ENCODE measurements at regions not wholly inside any gene's neighbourhood (a gene's known extent, or its start where the extent isn't known, plus 50 kb on each side); places are given as distances from the start of the nearest gene placed in this dataset.

DNA sequence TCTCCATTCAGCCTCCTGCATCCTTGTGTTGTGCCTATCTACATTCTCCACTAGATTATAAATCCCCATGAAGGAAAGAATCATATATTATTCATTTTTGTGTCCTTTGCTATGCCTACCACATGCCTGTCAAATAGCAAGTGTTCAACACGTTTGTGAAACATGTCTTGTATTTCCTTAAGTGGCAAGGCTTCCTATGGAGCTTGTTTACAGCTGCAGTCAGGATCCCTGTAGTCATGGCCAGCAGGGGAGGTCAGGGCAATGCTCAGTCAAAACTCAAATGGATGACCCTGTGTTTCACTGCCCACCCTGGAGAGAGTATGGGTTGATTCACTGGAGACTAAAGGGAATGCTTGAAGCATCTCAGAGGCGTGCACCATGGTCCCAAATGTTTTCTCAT lies 191.7 kb upstream of the ATP11B start:
- H3K4me1 ChIP-seq (ENCODE audit: control insufficient read depth in 1 of 2, insufficient read depth in 2 of 2, low read length in 2 of 2): peaks cover 2 to 3% of the 10 kb centered on the region in 2 experiments
- no peaks in the 10 kb centered on the region for H3K27me3 ChIP-seq (ENCODE audit: insufficient read depth, low read length)
- H4K8ac ChIP-seq (ENCODE audit: low read depth, low read length): no peak overlapping the region
- no peak overlapping the region for H3K14ac ChIP-seq (ENCODE audit: low read length)
- H3K9ac ChIP-seq (ENCODE audit: low read length): no peak overlapping the region
- no peak overlapping the region for H3K4me3 ChIP-seq (ENCODE audit: low read depth, low read length)
- H3K36me3 ChIP-seq (ENCODE audit: control insufficient read depth in 1 of 2, insufficient read depth in 2 of 2, low read length in 2 of 2): no peaks in the 10 kb centered on the region
- no peak overlapping the region for H2BK5ac ChIP-seq (ENCODE audit: low read depth, low read length, poor library complexity)
- peak overlapping the region; percentile 13 for H2BK12ac ChIP-seq (ENCODE audit: low read length)
- no peaks in the 10 kb centered on the region for H3K79me2 ChIP-seq (ENCODE audit: control insufficient read depth, insufficient read depth, low read length, poor library complexity)
- no CpG with 5 or more reads among the region's 2 CpGs for WGBS (ENCODE audit: extremely low coverage, insufficient coverage, insufficient read length)
- H4K12ac ChIP-seq (ENCODE audit: low read depth, low read length): no peak overlapping the region
- no peak overlapping the region for H2BK120ac ChIP-seq (ENCODE audit: insufficient read depth, low read length, poor library complexity)
- H4K91ac ChIP-seq (ENCODE audit: low read depth, low read length): no peak overlapping the region
- no peaks in the 10 kb centered on the region for H3K79me1 ChIP-seq (ENCODE audit: low read length)
- H3K23ac ChIP-seq (ENCODE audit: low read length): no peak overlapping the region
- no peak overlapping the region for H3K27ac ChIP-seq (ENCODE audit: low read depth, low read length)
- H2AFZ ChIP-seq (ENCODE audit: insufficient read depth, low read length, poor library complexity): no peak overlapping the region
- H3K18ac ChIP-seq (ENCODE audit: low read length): no peak overlapping the region
- H3K9me3 ChIP-seq (ENCODE audit: insufficient read depth, low read depth, low read length): no peaks in the 10 kb centered on the region
- H2AK5ac ChIP-seq (ENCODE audit: low read length): no peak overlapping the region
- no peak overlapping the region for H3K4ac ChIP-seq (ENCODE audit: low read depth, low read length)
- DNase-seq: no peak
- H3K4me2 ChIP-seq (ENCODE audit: low read length): no peak overlapping the region

DNA sequence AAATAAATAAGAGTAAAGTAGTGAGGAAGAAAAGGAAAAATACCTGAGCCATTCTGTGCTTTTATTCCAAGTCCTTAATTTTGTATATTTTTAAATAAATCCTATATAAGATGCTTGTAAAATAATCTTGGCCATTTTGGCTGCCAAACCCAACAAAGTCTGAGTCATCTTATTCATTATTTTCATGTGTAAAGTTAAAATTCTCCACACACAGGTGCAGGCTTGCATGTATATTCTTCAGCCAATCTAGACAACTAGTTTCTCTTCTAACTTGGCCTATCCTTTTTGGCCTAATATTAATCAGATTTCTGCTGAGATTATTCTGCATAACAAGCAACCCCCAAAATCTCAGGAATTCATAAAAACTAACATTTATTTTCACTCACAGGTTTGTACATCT lies 189.8 kb upstream of the ATP11B start:
- Histone ChIP-seq H2BK5ac (ENCODE audit: low read depth, low read length, poor library complexity) (no peak overlapping the region), H2BK12ac (ENCODE audit: low read length) (no peak overlapping the region), H3K4me3 (ENCODE audit: low read depth, low read length) (no peak overlapping the region), H3K27me3 (ENCODE audit: insufficient read depth, low read length) (no peaks in the 10 kb centered on the region), H2AFZ (ENCODE audit: insufficient read depth, low read length, poor library complexity) (no peak overlapping the region), H3K79me1 (ENCODE audit: low read length) (no peaks in the 10 kb centered on the region), H3K9me3 (ENCODE audit: insufficient read depth, low read depth, low read length) (no peaks in the 10 kb centered on the region), H2BK120ac (ENCODE audit: insufficient read depth, low read length, poor library complexity) (no peak overlapping the region), H3K23ac (ENCODE audit: low read length) (no peak overlapping the region), H3K14ac (ENCODE audit: low read length) (no peak overlapping the region), H3K4ac (ENCODE audit: low read depth, low read length) (no peak overlapping the region), H4K8ac (ENCODE audit: low read depth, low read length) (no peak overlapping the region), H4K91ac (ENCODE audit: low read depth, low read length) (no peak overlapping the region), H3K4me1 (ENCODE audit: control insufficient read depth in 1 of 2, insufficient read depth in 2 of 2, low read length in 2 of 2) (no peaks in the 10 kb centered on the region), H2AK5ac (ENCODE audit: low read length) (no peak overlapping the region), H3K36me3 (ENCODE audit: control insufficient read depth in 1 of 2, insufficient read depth in 2 of 2, low read length in 2 of 2) (no peaks in the 10 kb centered on the region), H3K79me2 (ENCODE audit: control insufficient read depth, insufficient read depth, low read length, poor library complexity) (no peaks in the 10 kb centered on the region), H3K18ac (ENCODE audit: low read length) (no peak overlapping the region), H3K27ac (ENCODE audit: low read depth, low read length) (no peak overlapping the region), H3K4me2 (ENCODE audit: low read length) (no peak overlapping the region), H4K12ac (ENCODE audit: low read depth, low read length) (no peak overlapping the region), H3K9ac (ENCODE audit: low read length) (no peak overlapping the region)
- no peak for DNase-seq

DNA sequence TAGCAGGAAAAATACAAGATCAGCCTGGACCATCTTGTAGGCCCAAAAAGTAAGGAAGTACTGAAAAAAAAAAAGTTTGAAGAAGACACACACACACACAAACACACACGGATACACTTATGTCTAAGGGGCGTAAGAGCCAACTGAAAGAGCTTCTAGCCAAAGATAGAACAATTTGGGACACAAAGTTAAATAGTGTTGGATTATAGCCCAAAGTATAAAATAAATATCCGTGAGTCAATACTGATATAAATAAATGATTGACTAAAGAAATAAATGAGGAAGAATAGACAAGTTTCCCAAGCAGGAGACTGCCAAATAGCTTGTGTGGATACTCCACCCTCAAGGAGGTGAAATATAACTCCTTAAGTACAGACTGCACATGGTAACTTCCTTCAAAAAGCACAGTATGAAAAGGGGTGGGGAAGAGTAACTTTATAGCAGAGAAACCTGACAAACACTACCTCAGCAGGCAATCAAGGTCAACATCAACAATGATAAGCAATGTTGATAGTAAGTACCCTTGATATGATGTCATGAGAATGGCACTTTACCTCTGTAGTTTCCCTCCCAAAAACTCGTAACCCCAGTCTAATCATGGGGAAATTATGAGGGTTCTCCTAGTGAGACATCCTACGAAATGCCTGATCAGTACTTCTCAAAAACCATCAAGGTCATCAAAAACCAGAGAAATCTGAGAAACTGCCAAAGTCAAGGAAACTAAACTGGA lies 187.3 kb upstream of the ATP11B start:
- no peak overlapping the region for H3K4me2 ChIP-seq (ENCODE audit: low read length)
- H4K8ac ChIP-seq (ENCODE audit: low read depth, low read length): no peak overlapping the region
- no peak overlapping the region for H2BK120ac ChIP-seq (ENCODE audit: insufficient read depth, low read length, poor library complexity)
- no peak overlapping the region for H3K18ac ChIP-seq (ENCODE audit: low read length)
- H2AFZ ChIP-seq (ENCODE audit: insufficient read depth, low read length, poor library complexity): no peak overlapping the region
- H3K9me3 ChIP-seq (ENCODE audit: insufficient read depth, low read depth, low read length): no peaks in the 10 kb centered on the region
- no peak overlapping the region for H3K23ac ChIP-seq (ENCODE audit: low read length)
- no peak overlapping the region for H3K27ac ChIP-seq (ENCODE audit: low read depth, low read length)
- no peaks in the 10 kb centered on the region for H3K79me1 ChIP-seq (ENCODE audit: low read length)
- no peaks in the 10 kb centered on the region for H3K27me3 ChIP-seq (ENCODE audit: insufficient read depth, low read length)
- no peak overlapping the region for H3K4ac ChIP-seq (ENCODE audit: low read depth, low read length)
- H2BK5ac ChIP-seq (ENCODE audit: low read depth, low read length, poor library complexity): no peak overlapping the region
- no peak for DNase-seq
- WGBS (ENCODE audit: extremely low coverage, insufficient coverage, insufficient read length): no CpG with 5 or more reads among the region's 5 CpGs
- H4K91ac ChIP-seq (ENCODE audit: low read depth, low read length): no peak overlapping the region
- no peak overlapping the region for H3K14ac ChIP-seq (ENCODE audit: low read length)
- H4K12ac ChIP-seq (ENCODE audit: low read depth, low read length): no peak overlapping the region
- no peaks in the 10 kb centered on the region for H3K79me2 ChIP-seq (ENCODE audit: control insufficient read depth, insufficient read depth, low read length, poor library complexity)
- no peaks in the 10 kb centered on the region for H3K4me1 ChIP-seq (ENCODE audit: control insufficient read depth in 1 of 2, insufficient read depth in 2 of 2, low read length in 2 of 2)
- no peak overlapping the region for H3K4me3 ChIP-seq (ENCODE audit: low read depth, low read length)
- no peak overlapping the region for H2BK12ac ChIP-seq (ENCODE audit: low read length)
- H3K9ac ChIP-seq (ENCODE audit: low read length): no peak overlapping the region
- H2AK5ac ChIP-seq (ENCODE audit: low read length): no peak overlapping the region
- H3K36me3 ChIP-seq (ENCODE audit: control insufficient read depth in 1 of 2, insufficient read depth in 2 of 2, low read length in 2 of 2): no peaks in the 10 kb centered on the region

DNA sequence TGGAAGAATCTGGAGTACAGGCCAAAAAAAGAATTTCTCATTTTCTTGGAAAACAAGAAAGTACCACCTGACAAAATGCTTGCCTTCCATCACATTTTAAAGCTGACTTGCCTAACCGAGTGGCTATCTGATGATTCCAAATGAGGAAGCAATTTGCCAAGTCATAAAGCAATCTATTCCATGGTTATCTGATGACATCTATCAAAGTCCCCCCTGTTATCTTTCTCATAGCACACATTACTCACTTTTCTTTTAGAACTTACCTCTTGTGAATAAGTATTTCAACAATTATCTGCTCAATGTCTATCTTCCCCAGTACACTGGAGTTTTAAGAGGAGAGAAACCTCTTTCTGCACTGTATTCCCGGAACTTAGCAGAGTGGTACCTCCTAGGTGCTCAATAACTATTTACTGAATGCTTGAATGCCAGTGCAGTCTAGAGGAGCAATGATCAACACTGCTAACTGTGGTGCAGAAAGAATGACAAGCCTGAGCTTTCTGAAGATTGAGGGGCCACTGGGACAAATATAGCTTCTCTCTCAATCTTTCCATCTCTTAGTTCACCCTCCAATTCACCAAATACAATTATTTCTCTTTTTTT lies 186.3 kb upstream of the ATP11B start:
- WGBS (ENCODE audit: extremely low coverage, insufficient coverage, insufficient read length): no CpG with 5 or more reads among the region's 2 CpGs
- no peaks in the 10 kb centered on the region for H3K4me1 ChIP-seq (ENCODE audit: control insufficient read depth in 1 of 2, insufficient read depth in 2 of 2, low read length in 2 of 2)
- no peak overlapping the region for H2BK12ac ChIP-seq (ENCODE audit: low read length)
- no peak overlapping the region for H4K12ac ChIP-seq (ENCODE audit: low read depth, low read length)
- no peak overlapping the region for H3K14ac ChIP-seq (ENCODE audit: low read length)
- no peak overlapping the region for H4K91ac ChIP-seq (ENCODE audit: low read depth, low read length)
- no peak overlapping the region for H3K27ac ChIP-seq (ENCODE audit: low read depth, low read length)
- no peak overlapping the region for H2BK120ac ChIP-seq (ENCODE audit: insufficient read depth, low read length, poor library complexity)
- H4K8ac ChIP-seq (ENCODE audit: low read depth, low read length): no peak overlapping the region
- H3K27me3 ChIP-seq (ENCODE audit: insufficient read depth, low read length): no peaks in the 10 kb centered on the region
- no peak overlapping the region for H3K4me3 ChIP-seq (ENCODE audit: low read depth, low read length)
- H3K4me2 ChIP-seq (ENCODE audit: low read length): no peak overlapping the region
- H2AK5ac ChIP-seq (ENCODE audit: low read length): no peak overlapping the region
- H3K79me2 ChIP-seq (ENCODE audit: control insufficient read depth, insufficient read depth, low read length, poor library complexity): no peaks in the 10 kb centered on the region
- H2AFZ ChIP-seq (ENCODE audit: insufficient read depth, low read length, poor library complexity): no peak overlapping the region
- DNase-seq: no peak
- no peak overlapping the region for H3K18ac ChIP-seq (ENCODE audit: low read length)
- H3K9me3 ChIP-seq (ENCODE audit: insufficient read depth, low read depth, low read length): no peaks in the 10 kb centered on the region
- no peaks in the 10 kb centered on the region for H3K79me1 ChIP-seq (ENCODE audit: low read length)
- no peaks in the 10 kb centered on the region for H3K36me3 ChIP-seq (ENCODE audit: control insufficient read depth in 1 of 2, insufficient read depth in 2 of 2, low read length in 2 of 2)
- no peak overlapping the region for H3K4ac ChIP-seq (ENCODE audit: low read depth, low read length)
- H2BK5ac ChIP-seq (ENCODE audit: low read depth, low read length, poor library complexity): no peak overlapping the region
- no peak overlapping the region for H3K9ac ChIP-seq (ENCODE audit: low read length)
- no peak overlapping the region for H3K23ac ChIP-seq (ENCODE audit: low read length)
